ENCODE measurements at regions not wholly inside any gene's neighbourhood (a gene's known extent, or its start where the extent isn't known, plus 50 kb on each side); places are given as distances from the start of the nearest gene placed in this dataset.
"Not testable (repeated sequence)": the region's sequence is repeated elsewhere in the genome, so short reads cannot be mapped to it uniquely, and the experiment has no call there.

DNA sequence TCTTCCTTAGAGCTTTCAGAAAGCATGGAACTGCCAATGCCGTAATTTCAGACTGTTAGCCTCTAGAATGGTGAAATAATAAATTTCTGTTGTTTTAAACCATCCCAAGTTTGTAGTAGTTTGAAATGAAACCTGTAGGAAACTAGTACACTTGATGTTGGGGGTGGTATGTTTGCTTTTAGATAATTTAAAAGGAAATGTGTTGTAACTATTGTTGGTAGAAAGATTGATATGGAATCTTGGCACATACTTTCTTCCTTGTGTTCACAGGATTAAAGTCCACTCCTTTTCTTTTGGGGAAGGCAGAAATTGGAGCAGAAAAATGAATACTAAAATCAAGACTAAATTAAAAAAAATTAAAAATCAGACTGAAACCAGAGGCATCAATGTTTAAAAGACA, 66.0 kb upstream of the ARRDC3 start:
- H3K27me3 ChIP-seq (ENCODE audit: control insufficient read depth in 1 of 2, insufficient read depth in 1 of 2, low read length in 2 of 2): no peaks in the 10 kb centered on the region
- no peak overlapping the region for H3K23ac ChIP-seq (ENCODE audit: low read length in 2 of 2)
- H3K9me3 ChIP-seq (ENCODE audit: control insufficient read depth, low read length): no peaks in the 10 kb centered on the region
- no peak overlapping the region for H2BK15ac ChIP-seq (ENCODE audit: low read depth, poor library complexity, severe bottlenecking)
- no peak overlapping the region for H3K4ac ChIP-seq (ENCODE audit: low read depth in 1 of 2, low read length in 2 of 2)
- no peak overlapping the region for H3K4me3 ChIP-seq (ENCODE audit: insufficient read depth in 1 of 2, low read depth in 1 of 2, low read length in 2 of 2)
- H2AFZ ChIP-seq (ENCODE audit: low read depth, low read length): no peak overlapping the region
- no peak overlapping the region for H4K91ac ChIP-seq (ENCODE audit: low read length)
- no peaks in the 10 kb centered on the region for H3K79me1 ChIP-seq (replicated peaks; ENCODE audit: low read length, poor library complexity, severe bottlenecking)
- no peaks in the 10 kb centered on the region for H3K36me3 ChIP-seq (ENCODE audit: control insufficient read depth in 1 of 2, insufficient read depth in 2 of 2, low read depth in 1 of 2, low read length in 2 of 2)
- no peak overlapping the region for H3K27ac ChIP-seq (ENCODE audit: low read length, poor library complexity, severe bottlenecking)
- no peak overlapping the region for H2BK120ac ChIP-seq (ENCODE audit: low read depth, low read length)
- no peak overlapping the region for H2AK5ac ChIP-seq (ENCODE audit: low read length, severe bottlenecking)
- WGBS: 93% methylated on average over 1 of the region's 1 CpG
- H3K14ac ChIP-seq (ENCODE audit: low read length in 2 of 2): no peak overlapping the region
- no peak overlapping the region for H3K4me2 ChIP-seq (ENCODE audit: low read length, poor library complexity, severe bottlenecking)
- H4K8ac ChIP-seq (ENCODE audit: low read length): no peak overlapping the region
- no peak overlapping the region for H3K18ac ChIP-seq (ENCODE audit: low read depth in 1 of 2, low read length in 2 of 2)
- no peaks in the 10 kb centered on the region for H3K4me1 ChIP-seq (ENCODE audit: control insufficient read depth, insufficient read depth, low read depth, low read length)
- H2BK5ac ChIP-seq (ENCODE audit: low read depth, low read length, poor library complexity, severe bottlenecking): no peak overlapping the region
- no peak for DNase-seq
- no peak overlapping the region for H3K9ac ChIP-seq (ENCODE audit: low read length)
- no peak overlapping the region for H2BK12ac ChIP-seq (ENCODE audit: low read length in 2 of 2)

DNA sequence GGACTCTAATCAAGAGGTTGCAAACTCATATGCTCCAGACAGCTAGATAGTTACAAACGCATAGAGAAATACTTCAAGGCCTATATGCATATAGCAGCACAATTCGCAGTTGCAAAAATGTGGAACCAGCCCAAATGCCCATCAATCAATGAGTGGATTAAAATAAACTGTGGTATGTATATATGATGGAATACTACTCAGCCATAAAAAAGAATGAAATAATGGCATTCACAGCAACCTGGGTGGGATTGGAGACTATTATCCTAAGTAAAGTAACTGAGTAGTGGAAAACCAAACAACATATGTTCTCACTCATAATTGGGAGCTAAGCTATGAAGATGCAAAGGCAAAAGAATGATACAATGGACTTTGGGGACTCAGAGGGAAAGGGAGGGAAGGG, 65.0 kb upstream of the ARRDC3 start:
- H3K36me3 ChIP-seq (ENCODE audit: control insufficient read depth in 1 of 2, insufficient read depth in 2 of 2, low read depth in 1 of 2, low read length in 2 of 2); H3K27ac ChIP-seq (ENCODE audit: low read length, poor library complexity, severe bottlenecking); DNase-seq; H3K9me3 ChIP-seq (ENCODE audit: control insufficient read depth, low read length); H3K4me3 ChIP-seq (ENCODE audit: insufficient read depth in 1 of 2, low read depth in 1 of 2, low read length in 2 of 2); H3K4me1 ChIP-seq (ENCODE audit: control insufficient read depth, insufficient read depth, low read depth, low read length); H3K27me3 ChIP-seq (ENCODE audit: control insufficient read depth in 1 of 2, insufficient read depth in 1 of 2, low read length in 2 of 2); H3K23ac ChIP-seq (ENCODE audit: low read length in 2 of 2); H2BK120ac ChIP-seq (ENCODE audit: low read depth, low read length); H3K79me1 ChIP-seq (replicated peaks; ENCODE audit: low read length, poor library complexity, severe bottlenecking); H2BK5ac ChIP-seq (ENCODE audit: low read depth, low read length, poor library complexity, severe bottlenecking); H3K18ac ChIP-seq (ENCODE audit: low read depth in 1 of 2, low read length in 2 of 2); H4K91ac ChIP-seq (ENCODE audit: low read length); H2BK15ac ChIP-seq (ENCODE audit: low read depth, poor library complexity, severe bottlenecking); H4K8ac ChIP-seq (ENCODE audit: low read length); H3K9ac ChIP-seq (ENCODE audit: low read length); H3K4ac ChIP-seq (ENCODE audit: low read depth in 1 of 2, low read length in 2 of 2); H2BK12ac ChIP-seq (ENCODE audit: low read length in 2 of 2); H3K4me2 ChIP-seq (ENCODE audit: low read length, poor library complexity, severe bottlenecking); H2AK5ac ChIP-seq (ENCODE audit: low read length, severe bottlenecking); H2AFZ ChIP-seq (ENCODE audit: low read depth, low read length); H3K14ac ChIP-seq (ENCODE audit: low read length in 2 of 2): not testable (repeated sequence)
- WGBS: 100% methylated on average over 1 of the region's 2 CpGs

DNA sequence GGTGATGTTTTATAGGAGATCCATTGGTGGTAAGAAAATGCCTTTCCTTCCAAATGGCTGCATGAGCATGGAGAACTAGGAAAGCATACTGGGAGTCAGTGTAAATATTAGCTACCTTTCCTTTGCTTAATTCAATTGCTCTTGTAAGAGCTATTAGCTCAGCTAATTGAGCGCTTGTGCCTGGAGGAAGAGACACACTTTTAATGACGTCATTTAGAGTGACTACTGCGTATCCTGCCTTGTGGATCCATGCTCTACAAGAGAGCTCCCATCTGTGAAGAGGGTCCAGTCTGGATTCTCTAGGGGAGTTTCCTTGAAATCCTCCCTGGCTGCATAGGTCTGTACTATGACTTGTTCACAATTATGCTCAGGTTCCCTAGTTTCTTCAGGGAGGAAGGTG, 63.8 kb upstream of the ARRDC3 start:
- H3K4me2 ChIP-seq (ENCODE audit: low read length, poor library complexity, severe bottlenecking); H3K79me1 ChIP-seq (replicated peaks; ENCODE audit: low read length, poor library complexity, severe bottlenecking); H2BK12ac ChIP-seq (ENCODE audit: low read length in 2 of 2); H2AFZ ChIP-seq (ENCODE audit: low read depth, low read length); H2AK5ac ChIP-seq (ENCODE audit: low read length, severe bottlenecking); H3K27ac ChIP-seq (ENCODE audit: low read length, poor library complexity, severe bottlenecking); H4K8ac ChIP-seq (ENCODE audit: low read length); H3K14ac ChIP-seq (ENCODE audit: low read length in 2 of 2); H3K23ac ChIP-seq (ENCODE audit: low read length in 2 of 2); H3K9ac ChIP-seq (ENCODE audit: low read length); H3K18ac ChIP-seq (ENCODE audit: low read depth in 1 of 2, low read length in 2 of 2); DNase-seq; H3K27me3 ChIP-seq (ENCODE audit: control insufficient read depth in 1 of 2, insufficient read depth in 1 of 2, low read length in 2 of 2); H2BK120ac ChIP-seq (ENCODE audit: low read depth, low read length); H4K91ac ChIP-seq (ENCODE audit: low read length); H3K36me3 ChIP-seq (ENCODE audit: control insufficient read depth in 1 of 2, insufficient read depth in 2 of 2, low read depth in 1 of 2, low read length in 2 of 2); H3K4me1 ChIP-seq (ENCODE audit: control insufficient read depth, insufficient read depth, low read depth, low read length); H2BK5ac ChIP-seq (ENCODE audit: low read depth, low read length, poor library complexity, severe bottlenecking); H2BK15ac ChIP-seq (ENCODE audit: low read depth, poor library complexity, severe bottlenecking); H3K4me3 ChIP-seq (ENCODE audit: insufficient read depth in 1 of 2, low read depth in 1 of 2, low read length in 2 of 2); H3K9me3 ChIP-seq (ENCODE audit: control insufficient read depth, low read length); H3K4ac ChIP-seq (ENCODE audit: low read depth in 1 of 2, low read length in 2 of 2): not testable (repeated sequence)
- 99% methylated on average over 3 of the region's 3 CpGs for WGBS

DNA sequence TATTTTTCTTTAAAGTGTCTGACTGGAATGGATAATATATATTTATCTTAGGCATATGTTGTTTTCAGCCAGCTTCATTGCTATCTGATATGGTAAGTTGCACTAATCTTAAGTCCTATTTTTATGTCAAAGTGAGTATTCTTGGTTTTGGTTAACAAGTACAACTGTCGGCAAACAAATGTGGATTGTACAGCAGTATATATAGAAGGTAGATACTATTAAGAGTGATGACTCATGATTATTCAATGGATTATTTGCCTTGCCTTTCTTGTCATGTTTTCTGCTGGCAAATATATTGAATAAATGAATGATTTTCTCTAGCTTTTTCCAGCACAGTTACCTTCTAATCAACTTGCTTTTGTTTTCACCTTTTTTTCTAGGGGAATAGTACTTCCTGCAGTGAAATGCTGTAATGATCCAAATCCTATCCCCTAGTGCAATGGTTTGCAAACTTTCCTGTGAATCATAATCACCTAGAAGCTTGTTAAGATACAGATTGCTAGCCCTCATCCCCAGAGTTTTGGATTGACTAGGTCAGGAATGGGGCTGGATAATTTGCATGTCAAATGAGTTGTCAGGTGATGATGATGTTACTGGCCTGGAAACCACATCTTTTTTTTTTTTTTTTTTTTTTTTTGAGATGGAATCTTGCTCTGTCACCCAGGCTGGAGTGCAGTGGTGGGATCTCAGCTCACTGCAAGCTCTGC, 60.8 kb upstream of the ARRDC3 start:
- no peak overlapping the region for H3K14ac ChIP-seq (ENCODE audit: low read length in 2 of 2)
- no peak overlapping the region for H3K23ac ChIP-seq (ENCODE audit: low read length in 2 of 2)
- no peak overlapping the region for H2AFZ ChIP-seq (ENCODE audit: low read depth, low read length)
- H4K91ac ChIP-seq (ENCODE audit: low read length): no peak overlapping the region
- H3K4me3 ChIP-seq (ENCODE audit: insufficient read depth in 1 of 2, low read depth in 1 of 2, low read length in 2 of 2): no peak overlapping the region
- no peaks in the 10 kb centered on the region for H3K36me3 ChIP-seq (ENCODE audit: control insufficient read depth in 1 of 2, insufficient read depth in 2 of 2, low read depth in 1 of 2, low read length in 2 of 2)
- H2BK15ac ChIP-seq (ENCODE audit: low read depth, poor library complexity, severe bottlenecking): no peak overlapping the region
- H3K4me1 ChIP-seq (ENCODE audit: control insufficient read depth, insufficient read depth, low read depth, low read length): no peaks in the 10 kb centered on the region
- no peak for DNase-seq
- no peak overlapping the region for H3K9ac ChIP-seq (ENCODE audit: low read length)
- no peak overlapping the region for H2BK12ac ChIP-seq (ENCODE audit: low read length in 2 of 2)
- H4K8ac ChIP-seq (ENCODE audit: low read length): no peak overlapping the region
- H2AK5ac ChIP-seq (ENCODE audit: low read length, severe bottlenecking): no peak overlapping the region
- no peak overlapping the region for H2BK5ac ChIP-seq (ENCODE audit: low read depth, low read length, poor library complexity, severe bottlenecking)
- no peak overlapping the region for H2BK120ac ChIP-seq (ENCODE audit: low read depth, low read length)
- H3K18ac ChIP-seq (ENCODE audit: low read depth in 1 of 2, low read length in 2 of 2): no peak overlapping the region
- no peaks in the 10 kb centered on the region for H3K79me1 ChIP-seq (replicated peaks; ENCODE audit: low read length, poor library complexity, severe bottlenecking)
- H3K27me3 ChIP-seq (ENCODE audit: control insufficient read depth in 1 of 2, insufficient read depth in 1 of 2, low read length in 2 of 2): no peaks in the 10 kb centered on the region
- H3K27ac ChIP-seq (ENCODE audit: low read length, poor library complexity, severe bottlenecking): no peak overlapping the region
- WGBS: 89% methylated on average over 1 of the region's 1 CpG
- H3K4ac ChIP-seq (ENCODE audit: low read depth in 1 of 2, low read length in 2 of 2): no peak overlapping the region
- H3K4me2 ChIP-seq (ENCODE audit: low read length, poor library complexity, severe bottlenecking): no peak overlapping the region
- H3K9me3 ChIP-seq (ENCODE audit: control insufficient read depth, low read length): no peaks in the 10 kb centered on the region
